ENCODE measurements at regions not wholly inside any gene's neighbourhood (a gene's known extent, or its start where the extent isn't known, plus 50 kb on each side); places are given as distances from the start of the nearest gene placed in this dataset.
"Not testable (repeated sequence)": the region's sequence is repeated elsewhere in the genome, so short reads cannot be mapped to it uniquely, and the experiment has no call there.

GRCh38 chr12:114152890-114153289 lies 186.8 kb upstream of the RBM19 start:
- Mint-ChIP-seq H3K27me3 (peaks cover 6% of the 10 kb centered on the region), H3K9me3 (ENCODE audit: insufficient read depth) (no peaks in the 10 kb centered on the region), H3K4me3 (no peak overlapping the region), H3K27ac (no peak overlapping the region), H3K4me1 (no peaks in the 10 kb centered on the region)
- Histone ChIP-seq H3K4me2 (replicated peaks; ENCODE audit: low read depth, low read length, poor library complexity, severe bottlenecking) (no peak overlapping the region), H4K20me1 (ENCODE audit: control insufficient read depth, insufficient read depth, low read length, poor library complexity, severe bottlenecking) (no peaks in the 10 kb centered on the region), H3K4me1 (ENCODE audit: control insufficient read depth in 2 of 2, insufficient read depth in 2 of 2, low read length in 2 of 2) (no peaks in the 10 kb centered on the region), H3K4me3 (ENCODE audit: control extremely low read depth in 1 of 5, extremely low read depth in 1 of 5, insufficient read depth in 1 of 5, low read depth in 2 of 5, low read length in 4 of 5) (no peak overlapping the region), H3K36me3 (replicated peaks in 1 of 2; ENCODE audit: control extremely low read depth in 1 of 2, control insufficient read depth in 1 of 2, extremely low read depth in 1 of 2, insufficient read depth in 2 of 2, low read length in 1 of 2) (no peaks in the 10 kb centered on the region), H3K79me2 (ENCODE audit: control insufficient read depth, insufficient read depth, low read length) (no peaks in the 10 kb centered on the region), H2AFZ (ENCODE audit: insufficient read depth, low read depth, low read length, poor library complexity, severe bottlenecking) (no peak overlapping the region), H3K27ac (ENCODE audit: low read length in 2 of 2) (no peak overlapping the region), H3K27me3 (replicated peaks in 1 of 4; ENCODE audit: control extremely low read depth in 1 of 4, control insufficient read depth in 3 of 4, insufficient read depth in 4 of 4, low read length in 3 of 4) (peaks cover 0 to 3% (median 0%) of the 10 kb centered on the region in 4 experiments), H3K9me3 (ENCODE audit: control extremely low read depth in 1 of 3, control insufficient read depth in 2 of 3, insufficient read depth in 1 of 3, low read length in 2 of 3) (peaks cover 0 to 3% (median 0%) of the 10 kb centered on the region in 3 donors), H3K9ac (ENCODE audit: low read length) (no peak overlapping the region)
- 50% methylated on average over 2 of the region's 4 CpGs for WGBS (ENCODE audit: insufficient coverage)
- CTCF ChIA-PET: no interaction called here
- TF ChIP-seq CTCF (IDR thresholded peaks at IDR 0.05) (no peak), EZH2 (IDR thresholded peaks at IDR 0.05; ENCODE audit: borderline replicate concordance, insufficient read depth, low read depth, low read length, poor library complexity, severe bottlenecking) (no peak)
- intact Hi-C loops (cut with micrococcal nuclease): no loop called here
- POLR2A ChIA-PET: no interaction called here
- ATAC-seq (ENCODE audit: low read depth) (no peak), DNase-seq (no peak)

- no peaks in the 10 kb centered on the region for H3K4me1 ChIP-seq (ENCODE audit: control insufficient read depth in 2 of 2, insufficient read depth in 2 of 2, low read length in 2 of 2)
- H3K9me3 Mint-ChIP-seq (ENCODE audit: insufficient read depth): no peaks in the 10 kb centered on the region
- ChIA-PET POLR2A (no interaction called here), CTCF (interaction anchor here (0.7 kb wide), 1 partner anchor 30 kb away, joined by 3 read pairs; no protein-coding TSS in a partner anchor)
- H4K20me1 ChIP-seq (ENCODE audit: control insufficient read depth, insufficient read depth, low read length, poor library complexity, severe bottlenecking): no peaks in the 10 kb centered on the region
- no peak for DNase-seq
- no peak for TF ChIP-seq EZH2 (IDR thresholded peaks at IDR 0.05; ENCODE audit: borderline replicate concordance, insufficient read depth, low read depth, low read length, poor library complexity, severe bottlenecking)
- no peaks in the 10 kb centered on the region for H3K36me3 ChIP-seq (replicated peaks in 1 of 2; ENCODE audit: control extremely low read depth in 1 of 2, control insufficient read depth in 1 of 2, extremely low read depth in 1 of 2, insufficient read depth in 2 of 2, low read length in 1 of 2)
- H3K9me3 ChIP-seq (ENCODE audit: control extremely low read depth in 1 of 3, control insufficient read depth in 2 of 3, insufficient read depth in 1 of 3, low read length in 2 of 3): no peaks in the 10 kb centered on the region
- no peak overlapping the region for H3K9ac ChIP-seq (ENCODE audit: low read length)
- no peaks in the 10 kb centered on the region for H3K79me2 ChIP-seq (ENCODE audit: control insufficient read depth, insufficient read depth, low read length)
- H3K27ac Mint-ChIP-seq: no peak overlapping the region
- H3K4me2 ChIP-seq (replicated peaks; ENCODE audit: low read depth, low read length, poor library complexity, severe bottlenecking): no peak overlapping the region
- H3K4me1 Mint-ChIP-seq: no peaks in the 10 kb centered on the region
- no peak for ATAC-seq (ENCODE audit: low read depth)
- WGBS (ENCODE audit: insufficient coverage): 0% methylated on average over 1 of the region's 1 CpG
- no peak overlapping the region for H2AFZ ChIP-seq (ENCODE audit: insufficient read depth, low read depth, low read length, poor library complexity, severe bottlenecking)
- peaks cover 6% of the 10 kb centered on the region for H3K27me3 Mint-ChIP-seq
- H3K27me3 ChIP-seq (replicated peaks in 1 of 4; ENCODE audit: control extremely low read depth in 1 of 4, control insufficient read depth in 3 of 4, insufficient read depth in 4 of 4, low read length in 3 of 4): peaks cover 0 to 3% (median 0%) of the 10 kb centered on the region in 4 experiments
- no peak overlapping the region for H3K27ac ChIP-seq (ENCODE audit: low read length in 2 of 2)
- no peak overlapping the region for H3K4me3 ChIP-seq (ENCODE audit: control extremely low read depth in 1 of 5, extremely low read depth in 1 of 5, insufficient read depth in 1 of 5, low read depth in 2 of 5, low read length in 4 of 5)
- H3K4me3 Mint-ChIP-seq: no peak overlapping the region
- intact Hi-C loops (cut with micrococcal nuclease): no loop called here
Observed at GRCh38 chr12:114152066-114152465, 185.9 kb upstream of the RBM19 start.

- H3K4me1 Mint-ChIP-seq; ATAC-seq (ENCODE audit: low read depth); H3K27ac Mint-ChIP-seq; H3K9ac ChIP-seq (ENCODE audit: low read length); H3K4me1 ChIP-seq (ENCODE audit: control insufficient read depth in 2 of 2, insufficient read depth in 2 of 2, low read length in 2 of 2); H3K9me3 Mint-ChIP-seq (ENCODE audit: insufficient read depth); CTCF ChIA-PET; H3K79me2 ChIP-seq (ENCODE audit: control insufficient read depth, insufficient read depth, low read length); DNase-seq; H3K9me3 ChIP-seq (ENCODE audit: control extremely low read depth in 1 of 3, control insufficient read depth in 2 of 3, insufficient read depth in 1 of 3, low read length in 2 of 3); H4K20me1 ChIP-seq (ENCODE audit: control insufficient read depth, insufficient read depth, low read length, poor library complexity, severe bottlenecking); H3K27me3 Mint-ChIP-seq; H3K4me3 ChIP-seq (ENCODE audit: control extremely low read depth in 1 of 5, extremely low read depth in 1 of 5, insufficient read depth in 1 of 5, low read depth in 2 of 5, low read length in 4 of 5); H3K36me3 ChIP-seq (replicated peaks in 1 of 2; ENCODE audit: control extremely low read depth in 1 of 2, control insufficient read depth in 1 of 2, extremely low read depth in 1 of 2, insufficient read depth in 2 of 2, low read length in 1 of 2); H3K4me2 ChIP-seq (replicated peaks; ENCODE audit: low read depth, low read length, poor library complexity, severe bottlenecking); H2AFZ ChIP-seq (ENCODE audit: insufficient read depth, low read depth, low read length, poor library complexity, severe bottlenecking); H3K27me3 ChIP-seq (replicated peaks in 1 of 4; ENCODE audit: control extremely low read depth in 1 of 4, control insufficient read depth in 3 of 4, insufficient read depth in 4 of 4, low read length in 3 of 4); POLR2A ChIA-PET; H3K4me3 Mint-ChIP-seq; H3K27ac ChIP-seq (ENCODE audit: low read length in 2 of 2); intact Hi-C loops (cut with micrococcal nuclease): not testable (repeated sequence)
Observed at GRCh38 chr12:114150584-114150983, 184.5 kb upstream of the RBM19 start.

Data from B cell (primary cell).